ENCODE measurements at regions not wholly inside any gene's neighbourhood (a gene's known extent, or its start where the extent isn't known, plus 50 kb on each side); places are given as distances from the start of the nearest gene placed in this dataset.
A peak's percentile ranks its signal among the peaks of the same experiment; 100 is the strongest.

- BruUV-seq (replicated peaks) = no TSS peak
- H3K27me3 ChIP-seq (ENCODE audit: control insufficient read depth, insufficient read depth, low read length) = no peaks in the 10 kb centered on the region
- CTCF ChIA-PET = no interaction called here
- no peak overlapping the region for H3K27ac ChIP-seq (ENCODE audit: low read length)
- H3K4me1 ChIP-seq (ENCODE audit: control insufficient read depth, insufficient read depth, low read length) = peaks cover 16% of the 10 kb centered on the region
- intact Hi-C loops (cut with micrococcal nuclease; ENCODE audit: unreplicated experiment) = no loop called here
- ATAC-seq (peak; percentile 54; the same call in 1 of the 2 replicates), DNase-seq (ENCODE audit: low read depth, low spot score) (no peak)
- POLR2A ChIA-PET = no interaction called here
- H3K4me3 ChIP-seq (ENCODE audit: low read depth in 2 of 2, low read length in 2 of 2) = no peak overlapping the region
- in situ Hi-C loops (cut with HindIII; ENCODE audit: low pct_unique_long_range_greater_than_20kb, low sequenced_read_pairs) = no loop called here
- TF ChIP-seq POLR2AphosphoS5 (IDR thresholded peaks at IDR 0.05; ENCODE audit: low read depth, low read length) (no peak), TCF7L2 (IDR thresholded peaks at IDR 0.05; ENCODE audit: low read depth, low read length) (no peak), SIN3A (IDR thresholded peaks at IDR 0.05; ENCODE audit: borderline replicate concordance, insufficient read depth, low read depth, low read length) (no peak), REST (IDR thresholded peaks at IDR 0.05; ENCODE audit: insufficient read depth in 1 of 2, low read depth in 2 of 2, low read length in 1 of 2) (no peak), CTCF (IDR thresholded peaks at IDR 0.05) (no peak)
- H3K36me3 ChIP-seq (ENCODE audit: control insufficient read depth, insufficient read depth, low read length) = no peaks in the 10 kb centered on the region
- no peaks in the 10 kb centered on the region for H3K9me3 ChIP-seq (ENCODE audit: control insufficient read depth, insufficient read depth, low read depth, low read length)
These were observed 103.9 kb downstream of the PLCE1 start for GRCh38 chr10:94097656-94098055.

- no peaks in the 10 kb centered on the region for H3K9me3 ChIP-seq (ENCODE audit: control insufficient read depth, insufficient read depth, low read depth, low read length)
- TF ChIP-seq CTCF (IDR thresholded peaks at IDR 0.05) = no peak
- no peak for TF ChIP-seq POLR2AphosphoS5 (IDR thresholded peaks at IDR 0.05; ENCODE audit: low read depth, low read length)
- TF ChIP-seq REST (IDR thresholded peaks at IDR 0.05; ENCODE audit: insufficient read depth in 1 of 2, low read depth in 2 of 2, low read length in 1 of 2) = no peak
- TF ChIP-seq SIN3A (IDR thresholded peaks at IDR 0.05; ENCODE audit: borderline replicate concordance, insufficient read depth, low read depth, low read length) = no peak
- no peak overlapping the region for H3K4me3 ChIP-seq (ENCODE audit: low read depth in 2 of 2, low read length in 2 of 2)
- in situ Hi-C loops (cut with HindIII; ENCODE audit: low pct_unique_long_range_greater_than_20kb, low sequenced_read_pairs) (no loop called here), intact Hi-C loops (cut with micrococcal nuclease; ENCODE audit: unreplicated experiment) (no loop called here)
- BruUV-seq (replicated peaks) = no TSS peak
- H3K4me1 ChIP-seq (ENCODE audit: control insufficient read depth, insufficient read depth, low read length) = peaks cover 21% of the 10 kb centered on the region
- no peaks in the 10 kb centered on the region for H3K27me3 ChIP-seq (ENCODE audit: control insufficient read depth, insufficient read depth, low read length)
- ChIA-PET CTCF (no interaction called here), POLR2A (interaction anchor here (0.7 kb wide), 1 partner anchor 310 kb away, joined by 3 read pairs; no protein-coding TSS in a partner anchor)
- no peak for DNase-seq (ENCODE audit: low read depth, low spot score)
- H3K36me3 ChIP-seq (ENCODE audit: control insufficient read depth, insufficient read depth, low read length) = no peaks in the 10 kb centered on the region
- no peak for ATAC-seq
- H3K27ac ChIP-seq (ENCODE audit: low read length) = no peak overlapping the region
These were observed 105.2 kb downstream of the PLCE1 start for GRCh38 chr10:94098896-94099295.
